GM12878 (cell line): ENCODE measurements at regions not wholly inside any gene's neighbourhood (a gene's known extent, or its start where the extent isn't known, plus 50 kb on each side); places are given as distances from the start of the nearest gene placed in this dataset.

ENCODE experiments used
- MTA3 ChIP-seq: IDR thresholded peaks from 2 replicates; pipeline ENCODE4 v1.6.1; 2012; ENCODE audit warnings: low read length, inconsistent platforms, borderline replicate concordance
- NR2C2 ChIP-seq: IDR thresholded peaks from 2 replicates; pipeline ENCODE4 v1.6.1; 2011; ENCODE audit warnings: borderline replicate concordance, low read depth; ENCODE audit not compliant: control insufficient read depth, insufficient read length
- TCF7 ChIP-seq: IDR thresholded peaks from 2 replicates; pipeline ENCODE4 v1.6.1; 2014; ENCODE audit warnings: antibody characterized with exemption, borderline replicate concordance
- ZBTB4 ChIP-seq: fragments of 450-650 bp; formaldehyde crosslinking; IDR thresholded peaks from 2 replicates; pipeline ENCODE4 v1.4.0; 2022; ENCODE audit warnings: mild to moderate bottlenecking, moderate library complexity
- TF ChIP-seq, protein P1 (sequence below): fragments of 150-350 bp; IDR thresholded peaks from 2 replicates; pipeline ENCODE4 v1.6.1; 2016; ENCODE audit warnings: low read depth, low read length

DNA sequence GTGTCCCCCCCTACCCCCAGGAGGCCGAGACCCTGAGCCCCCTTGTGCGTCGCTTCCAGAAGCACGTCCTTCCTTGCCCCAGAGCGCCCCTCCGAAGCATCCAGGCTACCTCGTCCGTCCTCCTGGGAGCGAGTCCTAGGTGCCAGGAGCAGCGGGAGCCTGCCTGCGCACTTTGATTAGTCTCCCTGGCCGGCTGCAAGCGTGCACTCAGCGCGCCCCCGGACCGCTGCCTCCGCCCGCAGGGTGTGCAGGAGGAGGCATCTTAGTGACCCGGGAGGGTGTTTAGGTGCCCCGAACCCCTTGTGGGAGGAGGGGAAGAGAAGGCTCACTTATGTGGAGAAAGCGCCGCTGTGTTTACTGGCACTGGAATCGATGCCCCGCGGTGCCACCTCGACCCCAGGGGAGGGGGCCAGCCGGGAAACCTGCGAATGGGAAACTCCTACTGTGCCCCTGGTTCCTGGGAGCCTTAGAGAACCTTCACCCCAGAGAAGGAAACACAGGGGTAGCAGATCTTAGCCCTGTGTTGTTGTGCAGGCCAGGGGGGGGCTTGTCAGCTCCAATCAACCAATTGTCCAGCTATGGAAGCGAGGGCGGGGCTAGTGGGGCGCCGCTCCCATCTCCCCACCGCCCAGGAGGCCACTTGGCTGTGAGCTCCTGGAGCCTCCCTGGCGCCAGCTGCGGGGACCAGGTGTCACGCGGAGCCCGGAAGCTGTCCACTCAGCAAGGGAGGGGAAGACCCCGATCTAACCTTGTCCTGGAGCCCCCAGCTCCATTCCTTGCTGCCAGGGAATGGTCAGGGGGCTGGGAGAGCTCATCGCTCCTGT is 922.8 kb upstream of the EEF2KMT start (continued):
- TF ChIP-seq ZBTB4: no peak
- TF ChIP-seq TCF7: no peak
- no peak for TF ChIP-seq NR2C2
- TF ChIP-seq, protein P1, sequence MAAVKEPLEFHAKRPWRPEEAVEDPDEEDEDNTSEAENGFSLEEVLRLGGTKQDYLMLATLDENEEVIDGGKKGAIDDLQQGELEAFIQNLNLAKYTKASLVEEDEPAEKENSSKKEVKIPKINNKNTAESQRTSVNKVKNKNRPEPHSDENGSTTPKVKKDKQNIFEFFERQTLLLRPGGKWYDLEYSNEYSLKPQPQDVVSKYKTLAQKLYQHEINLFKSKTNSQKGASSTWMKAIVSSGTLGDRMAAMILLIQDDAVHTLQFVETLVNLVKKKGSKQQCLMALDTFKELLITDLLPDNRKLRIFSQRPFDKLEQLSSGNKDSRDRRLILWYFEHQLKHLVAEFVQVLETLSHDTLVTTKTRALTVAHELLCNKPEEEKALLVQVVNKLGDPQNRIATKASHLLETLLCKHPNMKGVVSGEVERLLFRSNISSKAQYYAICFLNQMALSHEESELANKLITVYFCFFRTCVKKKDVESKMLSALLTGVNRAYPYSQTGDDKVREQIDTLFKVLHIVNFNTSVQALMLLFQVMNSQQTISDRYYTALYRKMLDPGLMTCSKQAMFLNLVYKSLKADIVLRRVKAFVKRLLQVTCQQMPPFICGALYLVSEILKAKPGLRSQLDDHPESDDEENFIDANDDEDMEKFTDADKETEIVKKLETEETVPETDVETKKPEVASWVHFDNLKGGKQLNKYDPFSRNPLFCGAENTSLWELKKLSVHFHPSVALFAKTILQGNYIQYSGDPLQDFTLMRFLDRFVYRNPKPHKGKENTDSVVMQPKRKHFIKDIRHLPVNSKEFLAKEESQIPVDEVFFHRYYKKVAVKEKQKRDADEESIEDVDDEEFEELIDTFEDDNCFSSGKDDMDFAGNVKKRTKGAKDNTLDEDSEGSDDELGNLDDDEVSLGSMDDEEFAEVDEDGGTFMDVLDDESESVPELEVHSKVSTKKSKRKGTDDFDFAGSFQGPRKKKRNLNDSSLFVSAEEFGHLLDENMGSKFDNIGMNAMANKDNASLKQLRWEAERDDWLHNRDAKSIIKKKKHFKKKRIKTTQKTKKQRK: no peak
- no peak for TF ChIP-seq MTA3
